MM.1S (cell line): ENCODE measurements at regions not wholly inside any gene's neighbourhood (a gene's known extent, or its start where the extent isn't known, plus 50 kb on each side); places are given as distances from the start of the nearest gene placed in this dataset.

Experiments
- DNase-seq: peaks from one replicate; pipeline ENCODE4 v3.0.0-alpha.2; 2015
- H2AFZ ChIP-seq: fragments of 300-600 bp; sonication (generic); 2 replicates; pipeline ENCODE4 v1.6.0; 2016; ENCODE audit warnings: antibody characterized with exemption, low read length
- H3F3A ChIP-seq: fragments of 300-600 bp; sonication (generic); 2 replicates; pipeline ENCODE4 v1.6.1; 2016; ENCODE audit warnings: mild to moderate bottlenecking, antibody characterized with exemption, low read length, moderate library complexity, mixed read lengths; ENCODE audit not compliant: insufficient read depth
- H3K27ac ChIP-seq: fragments of 300-600 bp; sonication (generic); 2 replicates; pipeline ENCODE4 v1.5.1; 2016; ENCODE audit warnings: mild to moderate bottlenecking, low read length
- H3K27me3 ChIP-seq: fragments of 300-600 bp; sonication (generic); replicated peaks from 2 replicates; pipeline ENCODE4 v1.6.0; 2016; ENCODE audit warnings: low read length; ENCODE audit not compliant: insufficient read depth
- H3K36me3 ChIP-seq: fragments of 300-600 bp; sonication (generic); replicated peaks from 2 replicates; pipeline ENCODE4 v1.6.1; 2016; ENCODE audit warnings: mild to moderate bottlenecking, low read length, mixed read lengths; ENCODE audit not compliant: insufficient read depth
- H3K4me1 ChIP-seq: fragments of 300-600 bp; sonication (generic); 2 replicates; pipeline ENCODE4 v1.6.1; 2016; ENCODE audit warnings: low read length, mixed read lengths
- H3K4me2 ChIP-seq: fragments of 300-600 bp; sonication (generic); 2 replicates; pipeline ENCODE4 v1.6.0; 2016; ENCODE audit warnings: low read depth, low read length
- H3K4me3 ChIP-seq: fragments of 300-600 bp; sonication (generic); 2 replicates; pipeline ENCODE4 v1.5.1; 2016; ENCODE audit warnings: low read length, mixed read lengths
- H3K79me2 ChIP-seq: fragments of 300-600 bp; sonication (generic); 2 replicates; pipeline ENCODE4 v1.6.1; 2016; ENCODE audit warnings: mixed run types, low read length, mixed read lengths
- H3K9ac ChIP-seq: fragments of 300-600 bp; sonication (generic); 2 replicates; pipeline ENCODE4 v1.6.1; 2016; ENCODE audit warnings: low read length, mixed read lengths
- H3K9me2 ChIP-seq: fragments of 300-600 bp; sonication (generic); replicated peaks from 2 replicates; pipeline ENCODE4 v1.6.1; 2016; ENCODE audit warnings: mild to moderate bottlenecking, low read length, mixed read lengths; ENCODE audit not compliant: insufficient read depth
- H3K9me3 ChIP-seq: fragments of 300-600 bp; sonication (generic); replicated peaks from 2 replicates; pipeline ENCODE4 v1.6.1; 2016; ENCODE audit warnings: mild to moderate bottlenecking, low read length, mixed read lengths; ENCODE audit not compliant: insufficient read depth
- H4K20me1 ChIP-seq: fragments of 300-600 bp; sonication (generic); 2 replicates; pipeline ENCODE4 v1.6.1; 2016; ENCODE audit warnings: mild to moderate bottlenecking, low read length, moderate library complexity, mixed read lengths; ENCODE audit not compliant: insufficient read depth
- EZH2 ChIP-seq: fragments of 300-600 bp; sonication (generic); optimal IDR thresholded peaks from 2 replicates; pipeline ENCODE3; 2017; ENCODE audit warnings: low read depth, mild to moderate bottlenecking, antibody characterized with exemption, low read length, mixed read lengths
- EZH2phosphoT487 ChIP-seq: fragments of 300-600 bp; sonication (generic); IDR thresholded peaks from 2 replicates; pipeline ENCODE4 v1.6.1; 2018; ENCODE audit warnings: antibody characterized with exemption, low read length
- TF ChIP-seq, protein P1 (sequence below): fragments of 300-600 bp; sonication (generic); IDR thresholded peaks from 2 replicates; pipeline ENCODE4 v1.5.1; 2016; ENCODE audit warnings: antibody characterized with exemption, low read length, mixed read lengths

DNA sequence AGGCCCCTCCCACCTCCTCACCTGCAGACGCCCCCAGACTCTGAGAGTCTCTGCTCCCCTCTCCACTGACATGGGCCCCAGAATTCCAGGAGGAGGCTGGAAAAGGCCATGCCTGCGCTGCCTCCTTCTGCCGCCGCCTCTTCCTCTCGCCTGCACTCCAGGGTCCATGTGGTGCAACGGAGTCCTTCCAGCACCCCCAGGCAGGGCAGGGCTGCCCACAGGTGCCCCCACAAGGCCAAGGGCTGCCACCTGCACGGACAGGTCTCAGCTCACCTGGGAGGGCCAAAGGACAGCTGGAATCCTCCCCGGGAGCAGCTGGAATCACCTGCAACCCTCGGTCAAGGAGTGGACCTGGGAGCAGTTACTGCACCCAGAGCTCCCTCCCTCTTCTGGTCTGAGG is 194.9 kb downstream of the RBFOX3 start:
- no peaks in the 10 kb centered on the region for H3F3A ChIP-seq
- H3K4me1 ChIP-seq = no peaks in the 10 kb centered on the region
- H3K36me3 ChIP-seq = no peaks in the 10 kb centered on the region
- H3K9ac ChIP-seq = no peak overlapping the region
- peaks cover 100% of the 10 kb centered on the region for H3K27me3 ChIP-seq
- H3K27ac ChIP-seq = no peak overlapping the region
- H2AFZ ChIP-seq = no peak overlapping the region
- TF ChIP-seq, protein P1, sequence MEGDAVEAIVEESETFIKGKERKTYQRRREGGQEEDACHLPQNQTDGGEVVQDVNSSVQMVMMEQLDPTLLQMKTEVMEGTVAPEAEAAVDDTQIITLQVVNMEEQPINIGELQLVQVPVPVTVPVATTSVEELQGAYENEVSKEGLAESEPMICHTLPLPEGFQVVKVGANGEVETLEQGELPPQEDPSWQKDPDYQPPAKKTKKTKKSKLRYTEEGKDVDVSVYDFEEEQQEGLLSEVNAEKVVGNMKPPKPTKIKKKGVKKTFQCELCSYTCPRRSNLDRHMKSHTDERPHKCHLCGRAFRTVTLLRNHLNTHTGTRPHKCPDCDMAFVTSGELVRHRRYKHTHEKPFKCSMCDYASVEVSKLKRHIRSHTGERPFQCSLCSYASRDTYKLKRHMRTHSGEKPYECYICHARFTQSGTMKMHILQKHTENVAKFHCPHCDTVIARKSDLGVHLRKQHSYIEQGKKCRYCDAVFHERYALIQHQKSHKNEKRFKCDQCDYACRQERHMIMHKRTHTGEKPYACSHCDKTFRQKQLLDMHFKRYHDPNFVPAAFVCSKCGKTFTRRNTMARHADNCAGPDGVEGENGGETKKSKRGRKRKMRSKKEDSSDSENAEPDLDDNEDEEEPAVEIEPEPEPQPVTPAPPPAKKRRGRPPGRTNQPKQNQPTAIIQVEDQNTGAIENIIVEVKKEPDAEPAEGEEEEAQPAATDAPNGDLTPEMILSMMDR = no peak
- TF ChIP-seq EZH2 (no peak), EZH2phosphoT487 (no peak)
- no peak overlapping the region for H3K4me2 ChIP-seq
- no peaks in the 10 kb centered on the region for H3K9me2 ChIP-seq
- no peak for DNase-seq
- H3K79me2 ChIP-seq = no peaks in the 10 kb centered on the region
- no peak overlapping the region for H3K4me3 ChIP-seq
- no peaks in the 10 kb centered on the region for H4K20me1 ChIP-seq
- H3K9me3 ChIP-seq = no peaks in the 10 kb centered on the region

DNA sequence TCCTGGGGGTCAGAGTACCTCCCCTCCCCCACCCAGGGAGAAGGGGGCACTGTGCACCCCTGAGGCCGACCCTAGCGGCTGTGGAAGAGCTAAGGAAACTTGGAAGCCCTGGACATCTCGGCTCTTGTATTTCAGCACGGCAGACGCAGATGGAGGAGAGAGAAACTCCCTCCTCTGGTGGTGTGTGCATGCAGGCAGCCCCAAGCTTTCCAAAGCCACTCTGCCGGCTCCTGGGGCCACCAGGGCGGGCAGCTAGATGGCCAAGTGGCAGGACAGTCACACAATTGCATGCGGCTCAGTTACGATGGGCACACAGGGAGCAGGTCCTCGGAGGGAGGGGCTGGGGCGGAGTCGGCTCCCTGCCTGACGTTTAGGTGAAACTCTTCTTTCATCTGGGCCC is 195.5 kb downstream of the RBFOX3 start:
- no peak overlapping the region for H3K4me2 ChIP-seq
- no peaks in the 10 kb centered on the region for H3K79me2 ChIP-seq
- no peak overlapping the region for H3K4me3 ChIP-seq
- H4K20me1 ChIP-seq = no peaks in the 10 kb centered on the region
- no peak overlapping the region for H3K27ac ChIP-seq
- no peak for TF ChIP-seq EZH2phosphoT487
- no peak for TF ChIP-seq EZH2
- TF ChIP-seq, protein P1 = no peak
- no peaks in the 10 kb centered on the region for H3K4me1 ChIP-seq
- peaks cover 100% of the 10 kb centered on the region for H3K27me3 ChIP-seq
- H2AFZ ChIP-seq = no peak overlapping the region
- H3K9me2 ChIP-seq = no peaks in the 10 kb centered on the region
- no peaks in the 10 kb centered on the region for H3F3A ChIP-seq
- H3K36me3 ChIP-seq = no peaks in the 10 kb centered on the region
- H3K9me3 ChIP-seq = no peaks in the 10 kb centered on the region
- no peak for DNase-seq
- no peak overlapping the region for H3K9ac ChIP-seq

DNA sequence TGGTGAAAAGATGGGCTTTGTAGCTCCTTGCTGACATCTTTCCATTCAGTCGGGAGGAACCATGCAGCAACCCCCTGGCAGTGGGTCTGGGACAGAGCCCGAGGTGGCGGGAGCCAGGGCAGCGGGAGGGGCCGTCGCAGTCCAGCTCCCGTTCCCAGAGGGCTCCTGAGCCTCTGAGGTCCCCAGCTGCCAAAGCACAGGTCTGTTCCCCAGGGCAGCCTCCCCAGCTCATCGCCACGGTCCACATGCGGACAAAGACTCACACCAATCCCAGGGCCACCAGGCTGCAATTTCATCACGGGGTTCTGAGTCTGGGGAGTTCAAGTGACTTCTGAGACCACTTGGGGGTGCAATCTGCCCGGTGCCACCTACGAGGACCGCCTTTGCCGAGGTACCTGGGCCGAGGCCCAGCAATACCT is 196.0 kb downstream of the RBFOX3 start:
- H3K4me1 ChIP-seq = no peaks in the 10 kb centered on the region
- H3K9me3 ChIP-seq = no peaks in the 10 kb centered on the region
- no peaks in the 10 kb centered on the region for H3K79me2 ChIP-seq
- H4K20me1 ChIP-seq = no peaks in the 10 kb centered on the region
- peaks cover 100% of the 10 kb centered on the region for H3K27me3 ChIP-seq
- H3K4me3 ChIP-seq = no peak overlapping the region
- DNase-seq = no peak
- TF ChIP-seq EZH2phosphoT487 (no peak), EZH2 (no peak)
- TF ChIP-seq, protein P1 = no peak
- H3F3A ChIP-seq = no peaks in the 10 kb centered on the region
- no peak overlapping the region for H3K4me2 ChIP-seq
- no peak overlapping the region for H3K9ac ChIP-seq
- no peak overlapping the region for H2AFZ ChIP-seq
- H3K36me3 ChIP-seq = no peaks in the 10 kb centered on the region
- H3K27ac ChIP-seq = no peak overlapping the region
- no peaks in the 10 kb centered on the region for H3K9me2 ChIP-seq
